Upper lobe of left lung (tissue), 4 donors: ENCODE measurements at regions not wholly inside any gene's neighbourhood (a gene's known extent, or its start where the extent isn't known, plus 50 kb on each side); places are given as distances from the start of the nearest gene placed in this dataset.

Source experiments
- EP300 ChIP-seq, 4 donors: sonication (generic); formaldehyde crosslinking; IDR thresholded peaks; one replicate each; pipeline ENCODE4 v1.5.1; 2017; ENCODE audit warnings: antibody characterized with exemption in 4 of 4, control low read depth in 2 of 4
- POLR2A ChIP-seq, 4 donors: fragments of 450-650 bp; IDR thresholded peaks; one replicate each; pipeline ENCODE4 v1.5.1; 2016 to 2017; ENCODE audit warnings: antibody characterized with exemption in 4 of 4, mild to moderate bottlenecking in 2 of 4

DNA sequence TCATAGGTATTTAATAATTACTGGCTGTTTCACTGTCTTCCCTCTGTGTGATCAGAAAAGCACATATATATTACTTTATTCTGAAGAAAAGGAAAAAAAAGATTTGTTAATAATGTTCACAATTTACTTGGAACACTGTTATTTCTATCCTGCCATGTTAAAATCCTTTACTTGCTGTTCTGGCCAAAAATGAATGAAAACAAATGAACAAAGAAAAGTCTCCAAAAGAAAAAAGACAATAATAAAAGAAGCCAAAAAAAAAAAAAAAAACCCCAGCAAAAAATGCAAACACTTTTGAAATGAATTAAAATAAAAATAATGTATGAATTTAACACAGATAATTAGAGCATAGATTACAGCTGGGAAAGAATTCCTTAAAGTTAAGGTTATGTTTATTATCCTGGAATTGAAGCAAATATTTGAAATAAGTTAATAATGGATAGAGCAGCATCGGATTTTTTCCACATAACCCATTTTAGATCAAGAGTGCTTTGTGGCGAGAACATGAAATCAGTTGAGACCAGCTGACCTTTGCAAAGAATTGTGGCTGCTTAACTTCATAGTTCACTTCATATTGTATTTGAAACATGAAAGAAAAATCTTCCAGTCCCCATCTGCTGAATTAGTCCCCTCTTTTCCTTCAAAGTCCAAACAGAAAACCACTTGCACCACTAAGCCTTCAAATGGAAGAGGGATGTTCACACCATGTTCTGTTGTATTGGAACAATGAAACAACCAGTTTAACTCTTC is 444.8 kb downstream of the ADAMTS20 start:
- TF ChIP-seq EP300 (IDR thresholded peaks at IDR 0.05), result no peak
- TF ChIP-seq POLR2A (IDR thresholded peaks at IDR 0.05), result no peak
